GM18499 (cell line): ENCODE measurements at regions not wholly inside any gene's neighbourhood (a gene's known extent, or its start where the extent isn't known, plus 50 kb on each side); places are given as distances from the start of the nearest gene placed in this dataset.

ENCODE experiments used
- ATAC-seq: cut with Tn5 transposase; IDR thresholded peaks from one replicate; pipeline ENCODE4 v1.9.1; 2021; ENCODE audit warnings: moderate number of reproducible peaks; ENCODE audit not compliant: insufficient read depth, unreplicated experiment

GRCh38 chr4:128608006-128608405 lies 201.5 kb upstream of the JADE1 start:
- ATAC-seq, result no peak

- ATAC-seq, result no peak
Observed at GRCh38 chr4:128606173-128606572, 203.3 kb upstream of the JADE1 start.

- ATAC-seq, result no peak
Observed at GRCh38 chr4:128604840-128605239, 204.7 kb upstream of the JADE1 start.

GRCh38 chr4:128604204-128604603 lies 205.3 kb upstream of the JADE1 start:
- ATAC-seq, result no peak

- no peak for ATAC-seq
Observed at GRCh38 chr4:128603081-128603480, 206.4 kb upstream of the JADE1 start.

- ATAC-seq, result no peak
Observed at GRCh38 chr4:128601991-128602695, 207.4 kb upstream of the JADE1 start.

GRCh38 chr4:128600996-128601871 lies 208.3 kb upstream of the JADE1 start:
- no peak for ATAC-seq

GRCh38 chr4:128600410-128600809 lies 209.1 kb upstream of the JADE1 start:
- no peak for ATAC-seq

- ATAC-seq, result no peak
Observed at GRCh38 chr4:128597500-128597899, 212.0 kb upstream of the JADE1 start.

- ATAC-seq, result no peak
Observed at GRCh38 chr4:128596853-128597252, 212.6 kb upstream of the JADE1 start.

- ATAC-seq, result no peak
Observed at GRCh38 chr4:128596115-128596514, 213.4 kb upstream of the JADE1 start.

- no peak for ATAC-seq
Observed at GRCh38 chr4:128591482-128591881, 218.0 kb upstream of the JADE1 start.

- no peak for ATAC-seq
Observed at GRCh38 chr4:128590773-128591172, 218.7 kb upstream of the JADE1 start.

GRCh38 chr4:128590034-128590740 lies 219.3 kb upstream of the JADE1 start:
- ATAC-seq, result no peak

- ATAC-seq, result no peak
Observed at GRCh38 chr4:128589384-128589965, 220.0 kb upstream of the JADE1 start.

GRCh38 chr4:128587382-128587781 lies 222.1 kb upstream of the JADE1 start:
- ATAC-seq, result no peak

- ATAC-seq, result no peak
Observed at GRCh38 chr4:128583753-128584712, 225.5 kb upstream of the JADE1 start.

- no peak for ATAC-seq
Observed at GRCh38 chr4:128582427-128582870, 227.1 kb upstream of the JADE1 start.

- ATAC-seq, result no peak
Observed at GRCh38 chr4:128579154-128579853, 230.2 kb upstream of the JADE1 start.
